Vagina (tissue), 2 donors: ENCODE measurements at regions not wholly inside any gene's neighbourhood (a gene's known extent, or its start where the extent isn't known, plus 50 kb on each side); places are given as distances from the start of the nearest gene placed in this dataset.

Experiments used
- CTCF ChIP-seq, 3 experiments: fragments of 450-650 bp in 2 of 3; fragments of 200-600 bp in 1 of 3; sonication (generic) in 1 of 3; IDR thresholded peaks; one replicate each; pipeline ENCODE4 v1.5.1; 2017 to 2019; ENCODE audit warnings: antibody characterized with exemption in 3 of 3, mild to moderate bottlenecking in 2 of 3, moderate library complexity in 2 of 3
- POLR2AphosphoS5 ChIP-seq, 2 donors: sonication (generic); formaldehyde crosslinking; IDR thresholded peaks; one replicate each; pipeline ENCODE4 v1.9.0; 2017; ENCODE audit warnings: antibody characterized with exemption in 2 of 2, mild to moderate bottlenecking in 2 of 2, low read depth in 1 of 2; ENCODE audit not compliant: insufficient read depth in 1 of 2

GRCh38 chr1:204014336-204014735 lies 58.6 kb upstream of the SOX13 start:
- no peak for TF ChIP-seq CTCF (IDR thresholded peaks at IDR 0.05)
- no peak for TF ChIP-seq POLR2AphosphoS5 (IDR thresholded peaks at IDR 0.05; ENCODE audit: insufficient read depth in 1 of 2, low read depth in 1 of 2)
